ENCODE measurements at regions not wholly inside any gene's neighbourhood (a gene's known extent, or its start where the extent isn't known, plus 50 kb on each side); places are given as distances from the start of the nearest gene placed in this dataset.

DNA sequence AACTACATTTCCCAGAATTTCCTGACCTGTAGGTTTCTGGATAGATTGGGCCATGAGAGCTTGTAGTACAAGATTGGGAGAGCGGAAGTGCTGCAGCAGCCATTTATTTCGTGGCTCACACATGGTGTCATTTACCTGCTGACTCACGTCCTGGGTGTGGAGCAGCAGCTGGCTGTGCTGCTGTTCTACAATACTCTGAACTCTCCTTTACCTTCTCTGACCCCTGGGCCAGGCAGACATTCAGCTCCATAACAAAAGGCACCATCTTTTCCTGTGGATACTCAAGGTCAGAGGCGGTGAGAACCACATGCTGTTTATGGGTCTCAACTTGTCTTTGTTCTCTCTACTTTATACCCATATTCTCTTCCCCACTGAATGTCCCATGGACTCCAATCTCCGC lies 490.2 kb downstream of the IGSF11 start:
- in situ Hi-C loops (cut with MboI; ENCODE audit: low sequenced_read_pairs) = no loop called here

GRCh38 chr3:118548434-118548833 lies 486.2 kb downstream of the IGSF11 start:
- in situ Hi-C loops (cut with MboI; ENCODE audit: low sequenced_read_pairs) = no loop called here

GRCh38 chr3:118550122-118550521 lies 484.5 kb downstream of the IGSF11 start:
- in situ Hi-C loops (cut with MboI; ENCODE audit: low sequenced_read_pairs) = no loop called here

DNA sequence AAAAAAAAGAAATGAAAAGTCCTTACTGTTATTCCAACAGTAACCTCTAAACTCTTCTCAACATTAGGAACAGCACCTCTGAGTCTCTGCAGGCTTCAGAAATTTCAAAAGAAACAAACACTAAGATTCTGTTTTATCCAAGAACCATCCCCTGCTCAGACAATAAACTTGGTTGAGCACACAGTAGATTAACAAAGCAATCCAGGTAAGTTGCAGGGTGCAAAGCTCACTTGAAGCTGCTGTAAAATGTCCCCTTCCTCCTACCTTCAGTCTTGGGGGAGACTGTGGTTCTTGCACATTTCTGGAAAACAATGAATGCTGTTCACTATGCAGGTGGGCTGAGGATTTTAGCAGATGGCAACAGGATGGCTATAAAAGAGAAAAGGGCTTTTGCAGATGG lies 484.1 kb downstream of the IGSF11 start:
- in situ Hi-C loops (cut with MboI; ENCODE audit: low sequenced_read_pairs) = no loop called here

- in situ Hi-C loops (cut with MboI; ENCODE audit: low sequenced_read_pairs) = no loop called here
Observed at GRCh38 chr3:118554148-118554838, 480.4 kb downstream of the IGSF11 start.

DNA sequence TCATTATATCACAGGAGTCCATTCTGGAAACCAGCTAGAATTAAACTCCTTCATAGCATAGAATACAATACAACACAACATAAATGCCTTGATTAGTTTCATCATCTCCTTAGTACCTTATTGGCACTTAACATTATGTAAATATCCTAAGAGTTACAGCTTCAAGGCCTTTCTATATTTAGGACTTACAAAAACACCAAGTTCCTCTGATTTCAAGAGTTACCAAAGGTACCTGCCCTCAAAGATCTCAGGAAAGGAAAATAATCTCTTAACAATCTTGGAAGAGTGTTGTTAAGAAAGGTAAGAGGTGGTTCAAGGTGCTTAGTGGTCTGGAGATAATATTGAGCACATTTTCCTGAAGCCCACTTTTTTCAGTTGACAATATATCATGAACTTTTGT lies 477.7 kb downstream of the IGSF11 start:
- in situ Hi-C loops (cut with MboI; ENCODE audit: low sequenced_read_pairs) = no loop called here

DNA sequence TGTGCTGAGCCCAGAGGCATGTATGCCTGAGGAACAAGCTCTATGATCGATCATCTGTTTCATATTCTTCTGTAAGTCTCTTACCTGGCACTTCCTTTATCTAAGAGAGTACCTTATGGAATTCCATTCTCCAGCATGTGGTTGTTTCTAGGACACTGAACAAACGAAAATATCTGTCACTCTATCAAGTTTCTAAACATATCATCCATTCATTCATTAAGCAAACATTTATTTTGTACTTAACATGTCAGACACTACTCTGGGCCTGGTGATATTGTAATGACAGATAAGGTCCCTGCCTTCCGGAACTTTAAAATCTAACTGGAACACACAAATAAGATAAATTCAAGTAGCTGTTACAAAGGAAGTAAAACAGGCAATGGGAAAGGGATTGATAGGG lies 477.1 kb downstream of the IGSF11 start:
- in situ Hi-C loops (cut with MboI; ENCODE audit: low sequenced_read_pairs) = no loop called here

DNA sequence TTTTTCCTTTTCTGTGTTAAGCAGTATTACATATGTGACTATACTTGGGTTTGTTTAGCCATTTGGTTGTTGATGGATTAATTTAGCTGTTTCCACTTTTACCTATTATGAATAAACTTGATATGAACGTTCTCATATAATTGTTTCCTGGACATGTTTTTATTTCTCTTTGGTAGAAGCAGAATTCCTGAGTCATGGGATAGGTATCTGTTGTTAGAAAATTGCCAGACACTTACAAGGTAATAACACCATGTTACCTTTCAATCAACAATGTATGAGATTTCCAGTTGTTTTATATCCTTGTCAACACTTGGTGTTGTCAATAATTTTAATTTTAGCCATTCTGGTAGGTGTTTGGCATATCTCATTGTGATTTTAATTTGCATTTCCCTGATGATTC lies 475.4 kb downstream of the IGSF11 start:
- in situ Hi-C loops (cut with MboI; ENCODE audit: low sequenced_read_pairs) = no loop called here

GRCh38 chr3:118564800-118565199 lies 469.8 kb downstream of the IGSF11 start:
- in situ Hi-C loops (cut with MboI; ENCODE audit: low sequenced_read_pairs) = no loop called here

- in situ Hi-C loops (cut with MboI; ENCODE audit: low sequenced_read_pairs) = no loop called here
Observed at GRCh38 chr3:118573912-118574311, 460.7 kb downstream of the IGSF11 start.

GRCh38 chr3:118577055-118577777 lies 457.4 kb downstream of the IGSF11 start:
- in situ Hi-C loops (cut with MboI; ENCODE audit: low sequenced_read_pairs) = no loop called here

DNA sequence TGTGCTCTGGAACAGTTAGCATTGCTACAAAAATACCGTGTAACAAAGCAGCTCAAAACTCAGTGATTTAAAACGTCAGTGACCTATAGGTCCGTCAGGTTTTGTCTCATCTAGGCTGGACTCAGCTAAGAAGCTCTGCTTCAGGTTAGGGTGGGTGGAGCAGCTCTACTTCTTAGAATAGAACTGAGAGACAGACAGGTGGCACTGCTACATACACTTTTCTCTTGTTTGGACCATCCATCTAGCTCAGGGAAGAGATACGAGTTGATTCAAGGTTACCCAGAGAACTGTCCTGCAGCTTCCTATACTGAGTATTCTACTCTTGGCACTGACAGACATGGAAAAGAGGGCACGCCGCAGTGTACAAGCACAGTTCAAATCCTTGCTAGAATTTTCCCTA lies 456.1 kb downstream of the IGSF11 start:
- in situ Hi-C loops (cut with MboI; ENCODE audit: low sequenced_read_pairs) = no loop called here

DNA sequence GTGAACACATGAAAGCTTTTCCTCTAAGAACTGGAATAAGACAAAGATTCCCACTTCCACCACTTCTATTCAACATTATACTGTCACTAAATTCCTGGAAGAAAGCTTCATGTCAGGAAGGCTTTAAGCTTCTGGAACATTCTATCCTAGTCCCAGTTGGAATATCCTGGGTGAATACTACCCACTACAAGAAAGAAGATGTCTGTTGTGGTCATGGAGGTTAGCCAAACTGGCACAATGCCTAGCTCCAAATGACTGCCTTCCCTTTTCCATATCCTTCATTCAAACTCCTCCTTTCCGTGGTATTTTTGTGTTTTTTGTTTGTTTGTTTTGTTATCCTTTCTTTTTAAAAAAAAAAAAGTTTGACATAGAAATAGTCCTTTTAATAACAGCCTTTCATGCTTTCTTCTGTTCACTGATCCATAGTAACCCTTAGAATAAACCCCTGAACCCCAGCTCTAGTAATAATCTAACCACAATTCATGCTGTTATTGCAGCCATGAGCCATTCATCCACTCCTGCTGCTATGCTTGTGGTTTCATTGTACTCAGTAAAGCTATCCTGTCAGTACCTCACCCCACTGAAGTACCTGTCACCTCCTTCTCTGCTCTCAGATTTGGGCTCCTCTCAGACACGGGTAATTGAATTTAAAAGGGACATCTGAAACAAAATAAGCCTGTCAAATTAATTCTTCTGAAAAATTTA lies 447.5 kb downstream of the IGSF11 start:
- in situ Hi-C loops (cut with MboI; ENCODE audit: low sequenced_read_pairs) = no loop called here

- in situ Hi-C loops (cut with MboI; ENCODE audit: low sequenced_read_pairs) = no loop called here
Observed at GRCh38 chr3:118587847-118588246, 446.8 kb downstream of the IGSF11 start.

- in situ Hi-C loops (cut with MboI; ENCODE audit: low sequenced_read_pairs) = no loop called here
Observed at GRCh38 chr3:118593277-118593670, 441.4 kb downstream of the IGSF11 start.

- in situ Hi-C loops (cut with MboI; ENCODE audit: low sequenced_read_pairs) = no loop called here
Observed at GRCh38 chr3:118597184-118597583, 437.5 kb downstream of the IGSF11 start.

DNA sequence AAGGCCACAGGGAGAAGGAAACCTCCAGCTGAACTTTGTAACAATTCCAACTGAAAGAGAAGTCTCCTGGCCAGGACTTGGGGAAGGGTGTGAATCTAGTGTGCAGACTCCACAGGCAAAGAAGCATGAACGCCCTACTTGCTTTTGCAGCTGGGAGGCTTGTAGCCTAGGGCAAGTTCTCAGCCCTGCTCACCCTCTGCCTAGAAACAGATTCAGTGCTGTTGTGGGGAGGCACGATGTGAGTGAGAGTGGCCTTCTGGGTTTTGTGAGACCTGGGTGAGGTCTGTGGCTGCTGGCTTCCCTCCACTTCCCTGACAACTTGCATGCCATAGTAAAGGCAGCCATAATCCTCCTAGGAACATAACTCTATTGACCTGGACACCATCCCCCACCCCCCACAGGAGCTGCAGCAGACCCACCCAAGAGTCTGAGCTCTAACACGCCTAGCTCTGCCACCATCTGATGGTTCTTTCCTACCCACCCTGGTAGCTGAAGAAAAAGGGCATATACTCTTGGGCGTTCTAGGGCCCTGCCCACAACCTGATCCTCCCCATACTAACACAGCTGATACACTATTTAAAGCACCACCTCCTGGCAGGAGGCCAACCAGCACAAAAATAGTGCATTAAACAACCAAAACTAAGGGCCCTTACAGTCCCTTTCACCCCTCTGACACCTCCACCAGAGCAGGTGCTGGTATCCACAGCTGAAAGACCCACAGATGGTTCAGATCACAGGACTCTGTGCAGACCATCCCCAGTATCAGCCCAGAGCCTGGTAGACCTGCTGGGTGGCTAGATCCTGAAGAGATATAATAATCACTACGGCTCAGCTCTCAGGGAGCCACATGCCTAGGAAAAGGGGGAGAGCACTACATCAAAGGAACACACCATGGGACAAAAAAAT lies 426.5 kb downstream of the IGSF11 start:
- in situ Hi-C loops (cut with MboI; ENCODE audit: low sequenced_read_pairs) = no loop called here

- in situ Hi-C loops (cut with MboI; ENCODE audit: low sequenced_read_pairs) = no loop called here
Observed at GRCh38 chr3:118618247-118619040, 416.2 kb downstream of the IGSF11 start.

DNA sequence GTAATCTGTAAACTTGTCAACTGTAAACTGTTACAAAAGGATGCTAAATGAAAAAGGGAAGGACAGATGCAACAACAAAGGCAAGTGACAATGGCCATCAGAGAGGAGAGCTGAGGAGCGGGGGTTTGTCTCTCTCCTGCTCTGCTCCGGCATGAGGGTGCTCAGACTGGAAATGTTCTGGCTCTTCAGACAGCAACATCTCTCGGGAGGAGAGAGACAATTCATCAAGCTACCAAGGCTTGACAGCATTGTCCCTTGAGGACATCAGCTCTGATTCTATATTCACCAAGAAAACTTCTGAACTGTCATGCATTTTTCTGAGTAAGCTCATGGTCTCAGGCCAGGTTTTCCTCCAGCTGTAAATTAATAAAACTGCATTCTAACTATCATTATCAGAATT lies 408.2 kb downstream of the IGSF11 start:
- in situ Hi-C loops (cut with MboI; ENCODE audit: low sequenced_read_pairs) = no loop called here

DNA sequence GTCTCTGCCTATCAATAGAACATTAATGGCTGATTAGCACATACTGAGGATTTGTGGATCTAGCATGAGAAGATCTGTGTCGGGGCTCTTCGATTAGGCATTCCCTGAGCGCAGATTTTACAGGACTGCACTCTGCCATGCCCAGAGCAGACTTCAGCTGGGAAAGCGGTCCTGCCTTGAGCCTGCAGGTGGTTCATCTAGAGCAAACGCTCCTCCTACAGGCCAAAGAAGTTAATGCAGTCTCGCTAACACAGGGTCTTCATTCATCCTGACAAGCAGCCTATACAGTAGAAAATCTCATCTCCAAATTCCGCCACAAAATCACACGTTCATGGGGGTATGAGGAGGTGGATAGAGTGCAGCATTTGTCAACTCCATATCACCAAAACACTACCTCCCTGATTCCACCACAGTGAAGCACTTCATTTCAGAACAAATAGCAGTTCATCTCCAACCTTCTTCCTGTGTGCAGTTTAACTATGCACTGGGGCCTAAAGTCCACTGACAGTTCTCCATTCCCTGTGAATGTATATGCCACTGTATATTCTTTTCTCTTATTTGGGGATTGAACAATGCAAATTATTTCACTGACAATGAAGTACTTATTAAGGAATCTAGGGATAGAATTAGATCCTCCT lies 405.8 kb downstream of the IGSF11 start:
- in situ Hi-C loops (cut with MboI; ENCODE audit: low sequenced_read_pairs) = no loop called here

All from HL-60/S4 treated with phorbol 12-myristate 13-acetate at 8.2 ng/mL for 4 days and 3 days (cell line).